Stimulated activated CD8-positive, alpha-beta memory T cell treated with anti-CD3 and anti-CD28 coated beads, Interleukin-4, amount 100 ng/mL, for 48 hours (primary cell): ENCODE measurements at regions not wholly inside any gene's neighbourhood (a gene's known extent, or its start where the extent isn't known, plus 50 kb on each side); places are given as distances from the start of the nearest gene placed in this dataset.

Source experiments
- DNase-seq: peaks from one replicate; pipeline ENCODE4 v3.0.0-alpha.2; 2020

DNA sequence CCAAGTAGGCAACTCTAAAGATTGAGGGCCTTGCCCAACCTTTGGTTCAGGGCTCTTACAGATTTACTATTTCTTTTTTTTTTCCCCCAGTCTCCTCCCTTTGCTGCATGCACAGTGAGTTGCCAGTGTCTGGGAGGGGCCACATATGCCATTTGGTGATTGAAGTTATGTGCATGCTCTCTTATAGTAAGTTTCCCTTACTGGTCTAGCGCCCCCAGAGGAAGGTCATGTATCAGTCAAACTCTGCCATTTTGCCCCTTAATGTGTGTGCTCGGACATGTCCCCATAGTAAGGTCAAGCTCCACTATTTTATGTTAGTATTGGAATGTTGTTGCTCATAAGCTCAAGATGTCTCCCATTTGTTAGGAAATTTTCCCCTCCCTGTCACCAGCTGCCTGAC, 1138.0 kb upstream of the SLC10A2 start:
- DNase-seq: no peak

DNA sequence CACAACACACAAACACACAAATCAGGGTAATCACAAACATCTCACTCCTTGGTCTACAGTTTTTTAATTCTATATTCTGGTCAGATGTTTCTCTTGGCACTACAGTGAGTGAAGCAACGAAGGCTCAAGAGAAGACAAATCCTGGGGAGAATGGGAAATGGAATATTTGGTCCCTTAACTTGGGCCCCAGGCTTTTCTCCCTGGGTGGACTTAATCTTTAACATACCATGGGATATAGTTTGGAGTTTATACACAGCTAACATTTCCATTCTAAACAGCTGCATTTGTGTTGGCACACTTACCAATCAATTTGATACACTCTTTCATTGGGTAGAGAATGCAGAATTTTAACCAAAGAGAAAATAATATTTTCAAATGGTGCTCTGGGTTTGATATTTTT, 1132.6 kb upstream of the SLC10A2 start:
- no peak for DNase-seq

DNA sequence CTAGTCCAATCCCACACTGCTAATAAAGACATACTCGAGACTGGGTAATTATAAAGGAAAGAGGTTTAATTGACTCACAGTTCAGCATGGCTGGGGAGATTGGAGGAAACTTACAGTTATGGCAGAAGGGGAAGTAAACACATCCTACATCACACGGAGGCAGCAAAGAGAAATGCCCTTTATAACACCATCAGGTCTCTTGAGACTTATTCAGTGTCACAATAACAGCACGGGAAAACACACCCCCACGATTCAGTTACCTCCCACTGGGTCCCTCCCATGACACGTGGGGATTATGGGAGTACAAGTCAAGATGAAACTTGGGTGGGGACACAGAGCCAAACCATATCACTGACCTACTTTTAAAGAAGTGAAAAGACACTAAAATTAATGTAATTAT, 1130.4 kb upstream of the SLC10A2 start:
- no peak for DNase-seq

DNA sequence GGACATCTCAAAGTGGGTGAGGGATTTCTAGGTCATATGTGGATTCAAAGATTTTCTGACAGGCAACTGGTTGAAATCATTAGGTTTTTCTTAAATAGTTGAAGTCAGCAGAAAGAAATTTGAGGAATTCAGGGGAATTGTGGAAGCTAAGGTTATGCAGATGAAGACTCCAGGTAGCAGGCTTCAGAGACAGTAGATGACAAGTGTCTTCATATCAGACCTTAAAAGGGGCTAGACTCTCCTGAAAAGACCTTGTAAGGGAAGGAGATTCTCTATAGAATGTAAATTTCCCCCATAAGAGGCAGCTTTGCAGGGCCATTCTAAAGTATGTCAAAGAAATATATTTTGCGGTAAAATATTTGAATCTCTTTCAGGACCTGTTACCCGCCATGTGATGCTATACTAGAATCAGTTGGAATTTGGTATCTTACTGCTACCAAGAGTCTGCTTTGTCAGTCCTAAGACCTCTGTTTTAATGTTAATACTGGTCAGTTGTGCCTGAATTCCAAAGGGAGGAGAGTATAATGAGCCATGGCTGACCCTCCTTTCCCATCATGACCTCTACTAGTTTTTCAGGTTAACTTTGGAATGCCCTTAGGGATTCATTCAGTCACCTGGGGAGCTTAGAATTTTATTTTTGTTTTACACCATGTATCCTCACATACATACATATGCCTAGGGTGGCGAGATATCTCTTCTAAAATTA, 1115.5 kb upstream of the SLC10A2 start:
- no peak for DNase-seq

DNA sequence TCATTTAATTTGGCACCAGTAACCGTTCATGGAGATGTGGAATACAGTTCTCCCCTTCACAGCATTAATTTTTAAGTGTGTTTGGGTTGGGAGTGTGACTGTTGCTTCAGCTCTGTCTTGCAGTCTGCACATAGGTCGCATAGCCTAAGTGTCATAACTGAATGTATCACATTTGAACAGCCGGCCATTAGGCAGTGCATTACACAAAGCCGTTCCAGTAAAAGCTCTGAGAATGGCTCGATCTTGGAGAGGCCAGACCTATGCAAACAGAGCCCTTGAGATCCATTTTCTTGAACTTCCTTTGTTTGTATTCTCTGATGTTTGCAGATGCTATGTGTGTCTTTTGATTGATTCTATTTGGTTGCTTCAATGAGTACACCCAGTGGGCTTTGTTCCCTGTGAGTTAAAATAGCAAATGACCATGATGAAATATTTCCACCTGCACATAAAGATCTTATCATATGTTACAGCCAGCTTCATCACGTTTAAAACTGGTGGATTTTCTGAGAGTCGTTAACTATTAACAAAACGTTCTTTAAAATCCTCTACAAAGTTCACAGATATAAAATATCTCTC, 1104.9 kb upstream of the SLC10A2 start:
- no peak for DNase-seq

GRCh38 chr13:104163866-104164630, 1097.8 kb upstream of the SLC10A2 start:
- no peak for DNase-seq

DNA sequence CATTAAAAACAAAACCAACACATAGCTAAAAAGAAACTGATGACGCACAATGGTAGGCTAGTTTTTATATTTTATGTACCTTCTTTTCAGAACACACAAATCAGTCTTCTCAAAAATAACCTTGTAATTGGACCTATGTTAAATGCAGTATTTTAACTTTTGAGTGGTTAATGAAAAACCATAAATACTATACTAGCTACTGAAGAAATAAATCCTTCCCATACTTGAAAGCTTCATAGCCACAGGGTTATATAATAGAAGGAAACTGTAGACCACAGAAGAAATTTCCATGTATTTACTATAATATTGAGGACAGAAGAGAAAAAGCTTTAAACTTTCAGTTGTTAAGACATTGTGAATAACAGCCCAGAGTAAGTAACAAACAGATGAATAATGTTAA, 1094.3 kb upstream of the SLC10A2 start:
- no peak for DNase-seq

DNA sequence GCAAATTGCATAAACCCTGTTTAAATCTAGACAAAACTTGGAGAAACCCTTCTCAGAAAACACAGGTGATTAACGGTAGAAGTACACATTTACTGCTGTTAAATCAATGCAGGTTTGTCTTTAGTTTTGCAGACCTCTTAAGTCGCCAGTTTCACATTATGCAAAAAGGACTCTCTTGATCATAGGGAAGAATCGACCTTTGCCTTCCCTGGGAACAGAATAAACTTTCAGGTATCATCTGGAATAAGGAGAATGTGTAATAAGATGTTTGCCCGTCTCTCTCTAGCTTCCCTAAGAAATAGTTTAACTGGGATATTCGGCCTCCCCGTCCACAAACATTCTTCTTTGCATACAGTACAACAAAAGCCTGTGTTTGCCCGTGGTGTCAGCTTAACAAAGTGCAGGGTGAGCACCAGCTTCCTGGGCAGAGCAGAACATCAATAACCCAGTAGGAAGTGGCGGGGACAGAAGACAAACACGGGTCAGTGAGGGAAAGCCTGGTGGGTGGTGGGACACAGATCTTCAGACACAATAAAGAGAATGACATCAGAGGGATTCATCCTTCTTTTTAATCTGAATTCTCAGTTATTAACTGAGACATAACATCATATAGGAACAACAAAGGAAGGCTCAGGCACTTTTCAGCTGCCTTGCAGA, 1077.7 kb upstream of the SLC10A2 start:
- DNase-seq: no peak

GRCh38 chr13:104140552-104140951, 1074.3 kb upstream of the SLC10A2 start:
- DNase-seq: no peak

DNA sequence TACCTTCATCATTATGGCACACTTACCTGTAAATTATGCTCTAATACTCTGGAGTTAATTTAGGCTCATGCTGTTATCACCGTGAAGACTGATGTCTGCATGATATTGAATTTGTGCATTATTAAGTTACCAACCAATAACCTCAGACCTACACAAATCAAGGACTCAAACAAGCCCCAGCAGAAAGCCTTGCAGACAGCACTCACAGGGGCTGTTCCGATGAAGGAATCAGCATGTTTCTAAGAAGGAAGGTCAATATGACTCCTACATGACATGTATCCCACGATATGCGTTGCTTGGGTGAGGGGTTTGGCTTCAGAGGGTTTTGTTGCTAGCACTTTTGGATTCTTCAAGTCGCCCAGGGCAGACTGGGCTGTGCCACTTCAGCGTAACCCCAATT, 1071.2 kb upstream of the SLC10A2 start:
- no peak for DNase-seq

GRCh38 chr13:104132849-104133248, 1066.6 kb upstream of the SLC10A2 start:
- no peak for DNase-seq

DNA sequence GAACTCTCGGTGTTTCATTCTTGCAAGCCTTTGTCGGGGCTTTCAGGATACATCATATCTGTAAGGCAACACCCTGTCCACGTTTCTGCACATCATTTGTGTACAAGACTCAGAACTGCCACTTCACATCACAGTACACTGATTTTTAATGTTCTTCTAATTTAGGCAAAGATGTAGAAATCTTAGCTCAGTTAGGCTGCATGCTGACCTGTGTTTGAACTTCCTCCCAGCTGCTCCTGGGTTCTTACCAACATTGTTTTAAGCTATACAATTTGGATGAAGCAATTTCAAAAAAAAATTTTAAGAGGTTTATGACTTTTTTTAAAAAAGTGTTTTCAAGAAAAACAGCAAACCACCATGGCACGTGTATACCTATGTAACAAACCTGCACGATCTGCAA, 1047.9 kb upstream of the SLC10A2 start:
- DNase-seq: no peak

DNA sequence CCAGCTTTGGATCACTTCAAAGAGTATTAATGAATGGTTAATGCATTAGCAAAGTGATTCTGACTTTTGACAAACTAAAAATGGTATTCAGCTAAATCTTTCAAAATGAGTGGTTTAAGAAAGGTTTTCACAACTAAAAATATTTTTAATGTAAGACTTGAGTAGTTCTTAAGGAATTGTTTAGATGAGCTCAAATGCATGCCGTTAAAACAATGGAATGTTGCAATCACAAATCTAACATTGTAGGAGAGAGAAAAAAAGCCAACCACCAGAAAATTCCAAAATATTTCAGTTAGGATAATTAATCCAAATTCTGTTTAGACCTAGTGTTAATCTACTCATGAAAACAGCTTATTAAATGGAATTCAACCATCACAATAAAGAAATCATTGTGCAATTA, 1044.8 kb upstream of the SLC10A2 start:
- no peak for DNase-seq

DNA sequence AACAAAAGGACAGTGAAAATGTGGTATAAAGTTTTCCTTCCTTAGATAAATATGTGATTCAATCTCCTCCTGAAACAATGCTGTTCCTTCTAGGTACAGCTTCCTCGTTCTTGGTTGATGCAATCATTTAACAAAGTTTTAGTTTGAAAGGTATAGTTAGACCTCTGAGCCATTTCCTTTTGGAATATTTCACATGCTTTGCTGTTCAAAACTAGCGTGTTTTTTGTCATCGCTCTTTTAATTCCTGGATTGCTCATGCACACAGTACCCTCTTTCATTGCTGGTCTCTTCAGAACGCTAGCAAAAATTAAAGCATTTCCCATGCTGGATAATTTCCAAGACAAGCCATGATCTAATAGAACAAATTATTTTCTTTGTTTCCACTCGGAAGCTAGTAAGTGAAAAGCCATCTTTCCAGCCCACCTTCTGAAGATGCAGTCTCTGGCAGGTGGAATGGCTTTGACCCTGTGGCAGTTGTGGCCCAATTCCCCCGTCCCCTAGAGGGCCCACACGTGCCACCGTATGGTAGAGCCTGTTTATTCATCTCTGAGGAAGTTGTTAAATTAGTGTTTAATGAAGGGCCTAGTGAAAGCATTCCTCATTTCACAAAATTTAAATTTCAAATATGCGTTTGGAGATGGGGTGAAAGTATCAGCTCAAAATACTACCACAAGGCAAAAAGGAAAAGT, 1040.6 kb upstream of the SLC10A2 start:
- no peak for DNase-seq

DNA sequence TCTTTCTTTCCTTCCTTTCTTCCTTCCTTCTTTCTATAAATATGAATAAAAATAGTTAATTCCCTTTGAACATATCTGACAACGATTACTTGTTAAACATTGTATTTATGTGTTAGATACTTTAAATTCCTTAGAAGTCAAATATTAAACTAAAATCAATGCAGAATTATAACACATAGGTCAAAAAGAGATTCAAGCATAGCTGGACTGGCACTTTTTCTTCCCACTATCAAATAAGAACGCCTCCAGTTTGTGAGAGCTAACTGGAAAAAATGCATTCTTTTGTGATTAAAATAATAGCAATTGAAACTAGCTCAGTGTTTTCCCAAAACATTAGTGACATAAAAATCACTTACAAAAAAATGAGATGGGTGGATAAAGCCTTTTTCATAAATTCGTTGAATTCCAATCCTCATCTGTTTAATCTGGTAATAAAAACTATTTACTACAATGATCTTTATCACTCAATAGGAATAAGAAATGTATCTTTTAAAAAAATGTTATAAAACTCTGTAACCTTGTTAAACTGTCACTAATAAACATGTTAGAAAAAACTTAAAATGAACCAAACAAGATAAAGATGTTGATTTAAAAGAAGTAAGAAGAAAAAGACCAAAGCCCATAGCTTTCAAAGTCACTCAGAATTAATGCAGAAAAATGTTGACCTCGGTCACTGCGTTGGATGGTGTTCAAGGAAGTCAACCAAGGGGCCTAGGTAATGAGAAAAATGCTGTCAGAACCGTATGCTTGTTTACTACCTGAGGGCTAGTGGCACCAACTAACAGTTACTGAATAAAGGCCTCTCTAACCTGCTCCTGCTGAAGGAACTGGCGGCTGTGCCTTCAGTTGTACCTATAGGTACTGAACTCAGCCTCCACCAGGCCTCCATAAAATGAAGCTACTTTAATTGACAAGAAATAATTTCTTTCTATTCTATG, 1039.5 kb upstream of the SLC10A2 start:
- DNase-seq: no peak

DNA sequence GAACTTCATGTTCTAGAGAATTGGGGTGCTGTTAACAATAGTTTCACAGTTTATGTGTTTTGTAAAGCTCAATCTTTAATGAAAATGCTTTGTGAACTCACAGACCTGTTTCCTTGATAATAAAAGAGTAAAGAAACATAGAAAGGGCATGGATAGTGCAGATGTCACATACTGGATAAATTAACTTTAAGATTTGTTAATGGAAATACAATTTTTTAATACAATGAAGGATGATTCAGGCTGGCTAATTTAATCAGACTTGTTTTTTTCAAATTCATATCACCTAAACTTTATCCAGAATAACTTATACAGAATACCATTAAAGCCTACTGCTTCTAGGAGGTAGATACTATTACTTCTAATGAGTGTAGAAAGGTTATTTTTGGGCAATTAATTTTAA, 1033.5 kb upstream of the SLC10A2 start:
- DNase-seq: no peak

DNA sequence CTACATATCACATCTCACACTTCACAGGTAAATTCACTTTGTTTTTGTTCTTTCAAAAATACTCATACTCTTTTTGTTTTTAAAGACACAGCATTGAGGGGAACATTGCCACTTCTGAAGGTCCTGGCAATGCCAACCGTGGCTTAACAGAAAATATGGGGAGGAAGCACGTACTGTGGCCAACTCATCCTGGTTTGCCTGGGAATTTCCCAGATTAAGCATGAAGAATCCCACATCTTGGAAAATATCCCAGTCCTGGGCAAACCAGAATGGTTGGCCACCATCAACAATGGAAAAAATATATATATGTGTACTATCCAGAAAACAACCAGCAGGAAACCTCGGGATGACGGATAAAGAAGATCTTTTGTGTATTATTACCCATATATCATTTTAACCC, 1032.2 kb upstream of the SLC10A2 start:
- DNase-seq: no peak

GRCh38 chr13:104086759-104087158, 1020.5 kb upstream of the SLC10A2 start:
- no peak for DNase-seq

DNA sequence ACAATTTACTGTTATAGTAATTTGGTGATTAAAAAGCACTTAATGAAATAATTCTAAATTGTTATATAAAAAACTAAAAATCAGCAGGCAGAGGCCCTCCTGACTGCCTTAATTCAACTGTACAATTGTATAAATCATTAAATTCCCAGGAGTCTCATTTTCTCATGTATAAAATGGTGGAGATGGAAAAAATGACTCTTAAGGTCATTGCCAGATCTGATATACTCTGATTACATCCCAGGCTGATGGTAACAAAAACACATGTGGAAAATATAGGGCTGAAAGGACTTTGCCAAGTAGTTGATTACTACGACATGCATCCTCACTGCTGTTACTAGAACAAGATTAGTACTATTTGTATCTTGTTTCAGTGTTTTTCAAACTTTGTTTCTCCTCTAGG, 1020.0 kb upstream of the SLC10A2 start:
- no peak for DNase-seq

GRCh38 chr13:104085611-104086010, 1019.4 kb upstream of the SLC10A2 start:
- no peak for DNase-seq

- DNase-seq: no peak
Observed at GRCh38 chr13:104074326-104074725, 1008.1 kb upstream of the SLC10A2 start.

GRCh38 chr13:104071806-104072205, 1005.6 kb upstream of the SLC10A2 start:
- no peak for DNase-seq
